ENCODE measurements at regions not wholly inside any gene's neighbourhood (a gene's known extent, or its start where the extent isn't known, plus 50 kb on each side); places are given as distances from the start of the nearest gene placed in this dataset.
"Not testable (repeated sequence)": the region's sequence is repeated elsewhere in the genome, so short reads cannot be mapped to it uniquely, and the experiment has no call there.

DNA sequence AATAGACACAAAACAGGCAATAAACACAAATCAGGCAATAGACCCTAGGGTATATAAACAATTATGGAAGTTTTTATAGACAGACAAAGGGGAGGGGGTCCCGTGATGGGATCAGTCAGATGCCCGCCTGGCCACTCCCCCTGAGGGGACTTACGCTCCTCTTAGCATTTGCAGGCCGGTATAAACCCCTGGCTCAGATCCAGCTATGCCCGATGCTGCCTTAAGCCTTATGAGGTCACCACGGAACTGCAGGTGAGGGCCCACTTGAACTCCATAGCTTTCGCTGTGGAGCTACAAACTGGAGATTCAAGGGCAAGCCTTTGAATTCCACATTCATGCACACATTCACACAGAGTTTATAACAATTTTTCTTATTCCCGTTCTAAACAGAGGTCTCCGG is 340.5 kb upstream of the USP9Y start:
- 79% methylated on average over 8 of the region's 9 CpGs; no CpG with 5 or more reads in 1 of the 2 donors for WGBS, 2 donors
- no peak for ATAC-seq (ENCODE audit: insufficient read depth, low FRiP score)
- Histone ChIP-seq H3K9me3 (ENCODE audit: control insufficient read depth in 4 of 4, insufficient read depth in 3 of 4, low read length in 3 of 4) (no peaks in the 10 kb centered on the region), H3K4me1 (ENCODE audit: control insufficient read depth in 5 of 5, insufficient read depth in 5 of 5, low read length in 5 of 5) (no peaks in the 10 kb centered on the region), H3K4me3 (no peak overlapping the region), H3K27me3 (ENCODE audit: control insufficient read depth in 3 of 3, insufficient read depth in 3 of 3, low read length in 2 of 3) (no peaks in the 10 kb centered on the region), H3K36me3 (ENCODE audit: control insufficient read depth in 4 of 4, insufficient read depth in 4 of 4, low read length in 4 of 4) (no peaks in the 10 kb centered on the region), H3K27ac (ENCODE audit: low read depth in 1 of 2, low read length in 1 of 2) (no peak overlapping the region), H3K9ac (ENCODE audit: insufficient read depth in 1 of 2, low read length in 2 of 2) (no peak overlapping the region)
- peak in 1 of 3 donors; percentile 31 for DNase-seq
- TF ChIP-seq, protein P1, sequence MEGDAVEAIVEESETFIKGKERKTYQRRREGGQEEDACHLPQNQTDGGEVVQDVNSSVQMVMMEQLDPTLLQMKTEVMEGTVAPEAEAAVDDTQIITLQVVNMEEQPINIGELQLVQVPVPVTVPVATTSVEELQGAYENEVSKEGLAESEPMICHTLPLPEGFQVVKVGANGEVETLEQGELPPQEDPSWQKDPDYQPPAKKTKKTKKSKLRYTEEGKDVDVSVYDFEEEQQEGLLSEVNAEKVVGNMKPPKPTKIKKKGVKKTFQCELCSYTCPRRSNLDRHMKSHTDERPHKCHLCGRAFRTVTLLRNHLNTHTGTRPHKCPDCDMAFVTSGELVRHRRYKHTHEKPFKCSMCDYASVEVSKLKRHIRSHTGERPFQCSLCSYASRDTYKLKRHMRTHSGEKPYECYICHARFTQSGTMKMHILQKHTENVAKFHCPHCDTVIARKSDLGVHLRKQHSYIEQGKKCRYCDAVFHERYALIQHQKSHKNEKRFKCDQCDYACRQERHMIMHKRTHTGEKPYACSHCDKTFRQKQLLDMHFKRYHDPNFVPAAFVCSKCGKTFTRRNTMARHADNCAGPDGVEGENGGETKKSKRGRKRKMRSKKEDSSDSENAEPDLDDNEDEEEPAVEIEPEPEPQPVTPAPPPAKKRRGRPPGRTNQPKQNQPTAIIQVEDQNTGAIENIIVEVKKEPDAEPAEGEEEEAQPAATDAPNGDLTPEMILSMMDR (IDR thresholded peaks at IDR 0.05; ENCODE audit: control extremely low read depth, extremely low read depth), result no peak

- WGBS, 2 donors, result 70% methylated on average over 5 of the region's 5 CpGs; no CpG with 5 or more reads in 1 of the 2 donors
- Histone ChIP-seq H3K9ac (ENCODE audit: insufficient read depth in 1 of 2, low read length in 2 of 2) (no peak overlapping the region), H3K36me3 (ENCODE audit: control insufficient read depth in 4 of 4, insufficient read depth in 4 of 4, low read length in 4 of 4) (no peaks in the 10 kb centered on the region), H3K4me1 (ENCODE audit: control insufficient read depth in 5 of 5, insufficient read depth in 5 of 5, low read length in 5 of 5) (no peaks in the 10 kb centered on the region), H3K4me3 (no peak overlapping the region), H3K27ac (ENCODE audit: low read depth in 1 of 2, low read length in 1 of 2) (no peak overlapping the region), H3K9me3 (ENCODE audit: control insufficient read depth in 4 of 4, insufficient read depth in 3 of 4, low read length in 3 of 4) (no peaks in the 10 kb centered on the region), H3K27me3 (ENCODE audit: control insufficient read depth in 3 of 3, insufficient read depth in 3 of 3, low read length in 2 of 3) (no peaks in the 10 kb centered on the region)
- DNase-seq (no peak), ATAC-seq (ENCODE audit: insufficient read depth, low FRiP score) (no peak)
- TF ChIP-seq, protein P1 (IDR thresholded peaks at IDR 0.05; ENCODE audit: control extremely low read depth, extremely low read depth), result no peak
Observed at GRCh38 chrY:12365311-12365910, 335.6 kb upstream of the USP9Y start.

GRCh38 chrY:12374588-12374987 is 326.4 kb upstream of the USP9Y start:
- not testable (repeated sequence) for H3K27ac ChIP-seq (ENCODE audit: low read depth in 1 of 2, low read length in 1 of 2); H3K27me3 ChIP-seq (ENCODE audit: control insufficient read depth in 3 of 3, insufficient read depth in 3 of 3, low read length in 2 of 3); H3K9ac ChIP-seq (ENCODE audit: insufficient read depth in 1 of 2, low read length in 2 of 2); H3K9me3 ChIP-seq (ENCODE audit: control insufficient read depth in 4 of 4, insufficient read depth in 3 of 4, low read length in 3 of 4); DNase-seq; H3K4me3 ChIP-seq; H3K36me3 ChIP-seq (ENCODE audit: control insufficient read depth in 4 of 4, insufficient read depth in 4 of 4, low read length in 4 of 4); H3K4me1 ChIP-seq (ENCODE audit: control insufficient read depth in 5 of 5, insufficient read depth in 5 of 5, low read length in 5 of 5); ATAC-seq (ENCODE audit: insufficient read depth, low FRiP score)
- WGBS, 2 donors, result 100% methylated on average over 2 of the region's 2 CpGs; no CpG with 5 or more reads in 1 of the 2 donors

DNA sequence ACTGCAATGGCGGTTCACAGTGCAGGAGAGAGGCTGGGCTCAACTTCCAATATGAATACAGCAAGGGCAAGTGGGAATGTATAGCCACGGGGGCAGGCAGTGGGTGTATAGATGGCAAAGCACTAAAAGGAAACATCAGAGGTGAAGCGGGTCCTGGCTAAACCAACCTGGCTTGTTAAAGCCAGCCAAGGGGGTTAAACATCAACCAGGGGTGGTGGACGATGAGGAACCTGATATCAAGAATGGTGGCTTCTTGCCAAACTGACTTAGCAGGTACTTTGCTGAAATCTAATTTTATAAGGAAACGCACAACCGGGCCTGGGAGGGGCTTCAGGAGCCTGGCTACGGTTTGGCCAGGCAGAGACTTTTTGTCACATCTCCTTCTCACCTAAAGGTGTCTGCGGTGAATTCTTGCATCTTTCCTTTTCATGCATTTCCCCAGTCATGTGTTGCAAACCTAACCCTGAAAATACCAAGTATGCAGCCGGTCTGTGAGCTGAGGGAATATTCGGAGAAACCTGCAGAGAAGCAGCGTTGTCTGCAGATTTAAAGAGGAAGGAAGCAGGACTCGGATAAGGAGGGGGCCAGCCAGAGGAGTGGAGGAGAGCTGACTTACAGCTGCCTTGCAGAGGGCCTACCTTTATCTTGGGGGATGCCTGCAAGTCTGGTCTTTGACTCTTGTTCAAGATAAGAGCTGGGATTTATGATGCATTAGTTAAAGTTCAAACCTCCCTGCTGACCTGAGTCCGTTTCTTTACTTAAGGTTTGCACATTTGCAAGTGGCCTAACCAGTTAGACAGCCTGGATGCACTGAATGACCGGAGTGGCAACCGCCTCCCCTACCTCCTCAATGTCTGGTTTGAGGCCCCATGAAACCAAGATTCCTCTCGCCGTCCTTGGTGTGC is 309.1 kb upstream of the USP9Y start:
- H3K4me3 ChIP-seq; H3K27ac ChIP-seq (ENCODE audit: low read depth in 1 of 2, low read length in 1 of 2); H3K9me3 ChIP-seq (ENCODE audit: control insufficient read depth in 4 of 4, insufficient read depth in 3 of 4, low read length in 3 of 4); H3K27me3 ChIP-seq (ENCODE audit: control insufficient read depth in 3 of 3, insufficient read depth in 3 of 3, low read length in 2 of 3); H3K9ac ChIP-seq (ENCODE audit: insufficient read depth in 1 of 2, low read length in 2 of 2); H3K36me3 ChIP-seq (ENCODE audit: control insufficient read depth in 4 of 4, insufficient read depth in 4 of 4, low read length in 4 of 4); H3K4me1 ChIP-seq (ENCODE audit: control insufficient read depth in 5 of 5, insufficient read depth in 5 of 5, low read length in 5 of 5); ATAC-seq (ENCODE audit: insufficient read depth, low FRiP score): not testable (repeated sequence)
- WGBS, 2 donors, result 27% methylated on average over 17 of the region's 17 CpGs; no CpG with 5 or more reads in 1 of the 2 donors
- peak in 1 of 3 donors; percentile 51 for DNase-seq
